A673 (cell line): ENCODE measurements at regions not wholly inside any gene's neighbourhood (a gene's known extent, or its start where the extent isn't known, plus 50 kb on each side); places are given as distances from the start of the nearest gene placed in this dataset.

ENCODE experiments used
- CTCF ChIP-seq: fragments of 300-800, 200-600 bp; sonication (generic); conservative IDR thresholded peaks from 2 replicates; pipeline ENCODE4 v1.5.1; 2017; ENCODE audit warnings: low read depth, mild to moderate bottlenecking, antibody characterized with exemption, low read length, moderate library complexity, mixed read lengths
- EZH2 ChIP-seq: fragments of 200-600 bp; sonication (generic); IDR thresholded peaks from 2 replicates; pipeline ENCODE4 v1.6.1; 2017; ENCODE audit warnings: borderline replicate concordance, low read depth, mild to moderate bottlenecking, mixed read lengths, antibody characterized with exemption, low read length; ENCODE audit not compliant: poor library complexity, severe bottlenecking

- TF ChIP-seq EZH2 = no peak
- TF ChIP-seq CTCF = no peak
Observed at GRCh38 chr4:58411904-58412303, 1301.7 kb upstream of the IGFBP7 start.
